HEK293 (cell line): ENCODE measurements at regions not wholly inside any gene's neighbourhood (a gene's known extent, or its start where the extent isn't known, plus 50 kb on each side); places are given as distances from the start of the nearest gene placed in this dataset.

Experiments
- CTCF ChIA-PET: fragments of 350-600 bp; formaldehyde crosslinking; extraction: SDS; loops from one replicate; lab custom pipeline; 2021; ENCODE audit warnings: antibody characterized with exemption; lab: Yijun Ruan, JAX
- POLR2A ChIA-PET: fragments of 300-600 bp; formaldehyde crosslinking; extraction: SDS; loops from one replicate; lab custom pipeline; 2020; ENCODE audit warnings: antibody characterized with exemption, inconsistent platforms; lab: Yijun Ruan, JAX
- H3K27ac ChIP-seq: fragments of 200-500 bp; sonication (Bioruptor generic); 2 replicates; pipeline ENCODE4 v1.5.1; 2014; ENCODE audit warnings: low read depth, low read length, control low read depth, inconsistent platforms; ENCODE audit errors: extremely low read depth
- H3K36me3 ChIP-seq, 2 experiments: fragments of 200-500 bp in 1 of 2; sonication (Bioruptor generic) in 1 of 2; 1 replicate in 1 of 2; 2 replicates in 1 of 2; pipeline ENCODE4 v1.5.1; 2014 to 2017; ENCODE audit warnings: inconsistent platforms in 2 of 2, low read length in 2 of 2; ENCODE audit not compliant: control insufficient read depth in 2 of 2, insufficient read depth in 1 of 2
- H3K4me1 ChIP-seq: fragments of 200-500 bp; sonication (Bioruptor generic); 2 replicates; pipeline ENCODE4 v1.5.1; 2014; ENCODE audit warnings: mild to moderate bottlenecking, low read length, inconsistent platforms; ENCODE audit not compliant: control insufficient read depth, insufficient read depth
- H3K4me3 ChIP-seq: 2 replicates; pipeline ENCODE4 v1.5.1; 2011; ENCODE audit warnings: low read depth, mild to moderate bottlenecking, control low read depth, low read length, moderate library complexity
- H3K9me3 ChIP-seq: fragments of 200-500 bp; sonication (Bioruptor generic); 2 replicates; pipeline ENCODE4 v1.5.1; 2014; ENCODE audit warnings: low read depth, low read length, inconsistent platforms; ENCODE audit not compliant: control insufficient read depth, insufficient read depth
- GFI1B ChIP-seq: fragments of 450-650 bp; formaldehyde crosslinking; IDR thresholded peaks from 2 replicates; pipeline ENCODE4 v1.5.1; 2016; ENCODE audit warnings: missing biosample characterization, missing genetic modification characterization
- GLIS1 ChIP-seq: fragments of 450-650 bp; formaldehyde crosslinking; IDR thresholded peaks from 2 replicates; pipeline ENCODE4 v1.5.1; 2016; ENCODE audit warnings: missing biosample characterization, missing genetic modification characterization
- HIC1 ChIP-seq: fragments of 450-650 bp; formaldehyde crosslinking; IDR thresholded peaks from 2 replicates; pipeline ENCODE4 v1.5.1; 2016; ENCODE audit warnings: missing biosample characterization, missing genetic modification characterization
- HOXA7 ChIP-seq: sonication (generic); formaldehyde crosslinking; IDR thresholded peaks from 2 replicates; pipeline ENCODE4 v1.8.1; 2022; ENCODE audit warnings: missing genetic modification reagents, borderline replicate concordance
- HOXD13 ChIP-seq: sonication (generic); formaldehyde crosslinking; IDR thresholded peaks from 2 replicates; pipeline ENCODE4 v1.8.0; 2022; ENCODE audit warnings: missing genetic modification reagents, borderline replicate concordance
- PRDM1 ChIP-seq: fragments of 450-650 bp; formaldehyde crosslinking; IDR thresholded peaks from 2 replicates; pipeline ENCODE4; 2016; ENCODE audit warnings: missing biosample characterization, missing genetic modification characterization
- PRDM10 ChIP-seq: fragments of 450-650 bp; formaldehyde crosslinking; IDR thresholded peaks from 2 replicates; pipeline ENCODE4 v1.5.1; 2016; ENCODE audit warnings: missing biosample characterization, missing genetic modification characterization
- SETDB1 ChIP-seq: IDR thresholded peaks from one replicate; pipeline ENCODE4 v1.6.1; 2017; ENCODE audit warnings: mild to moderate bottlenecking, low read length, moderate library complexity, mixed read lengths; ENCODE audit not compliant: insufficient read length
- SP3 ChIP-seq: fragments of 450-650 bp; formaldehyde crosslinking; IDR thresholded peaks from 2 replicates; pipeline ENCODE4 v1.5.1; 2016; ENCODE audit warnings: missing biosample characterization, missing genetic modification characterization
- ZFP41 ChIP-seq: fragments of 450-650 bp; formaldehyde crosslinking; IDR thresholded peaks from 2 replicates; pipeline ENCODE4 v1.5.1; 2016; ENCODE audit warnings: missing biosample characterization, missing genetic modification characterization, borderline replicate concordance
- ZNF133 ChIP-seq: fragments of 450-650 bp; formaldehyde crosslinking; IDR thresholded peaks from 2 replicates; pipeline ENCODE4 v1.5.1; 2016; ENCODE audit warnings: missing biosample characterization, missing genetic modification characterization
- ZNF155 ChIP-seq: fragments of 450-650 bp; formaldehyde crosslinking; IDR thresholded peaks from 2 replicates; pipeline ENCODE4 v1.5.1; 2016; ENCODE audit warnings: missing biosample characterization, missing genetic modification characterization
- ZNF202 ChIP-seq: fragments of 450-650 bp; formaldehyde crosslinking; IDR thresholded peaks from 2 replicates; pipeline ENCODE4 v1.5.1; 2016; ENCODE audit warnings: missing biosample characterization, missing genetic modification characterization, borderline replicate concordance
- ZNF23 ChIP-seq: fragments of 450-650 bp; formaldehyde crosslinking; IDR thresholded peaks from 2 replicates; pipeline ENCODE4 v1.5.1; 2016; ENCODE audit warnings: missing biosample characterization, missing genetic modification characterization, borderline replicate concordance
- ZNF239 ChIP-seq: fragments of 450-650 bp; formaldehyde crosslinking; IDR thresholded peaks from 2 replicates; pipeline ENCODE4 v1.5.1; 2016; ENCODE audit warnings: missing biosample characterization, missing genetic modification characterization
- ZNF248 ChIP-seq: fragments of 450-650 bp; formaldehyde crosslinking; IDR thresholded peaks from 2 replicates; pipeline ENCODE4 v1.5.1; 2017; ENCODE audit warnings: missing biosample characterization, missing genetic modification characterization
- ZNF274 ChIP-seq, 2 experiments: fragments of 200-500 bp in 1 of 2; fragments of 450-650 bp in 1 of 2; sonication (Bioruptor generic) in 1 of 2; formaldehyde crosslinking in 1 of 2; IDR thresholded peaks; 2 replicates each; pipeline versions ENCODE4 v1.5.1 to v1.6.1; 2014 to 2016; ENCODE audit warnings: borderline replicate concordance in 1 of 2, inconsistent platforms in 1 of 2, low read length in 1 of 2, missing biosample characterization in 1 of 2, missing genetic modification characterization in 1 of 2
- ZNF292 ChIP-seq: fragments of 450-650 bp; formaldehyde crosslinking; IDR thresholded peaks from 2 replicates; pipeline ENCODE4 v1.5.1; 2016; ENCODE audit warnings: low read depth, missing biosample characterization, missing genetic modification characterization, borderline replicate concordance
- ZNF394 ChIP-seq: fragments of 450-650 bp; formaldehyde crosslinking; IDR thresholded peaks from 2 replicates; pipeline ENCODE4 v1.5.1; 2016; ENCODE audit warnings: missing biosample characterization, missing genetic modification characterization, mild to moderate bottlenecking, moderate library complexity, borderline replicate concordance
- ZNF544 ChIP-seq: fragments of 450-650 bp; formaldehyde crosslinking; IDR thresholded peaks from 2 replicates; pipeline ENCODE4 v1.5.0; 2017; ENCODE audit warnings: missing biosample characterization, missing genetic modification characterization
- ZNF747 ChIP-seq: fragments of 450-650 bp; formaldehyde crosslinking; IDR thresholded peaks from 2 replicates; pipeline ENCODE4 v1.5.1; 2016; ENCODE audit warnings: missing biosample characterization, missing genetic modification characterization
- ZNF785 ChIP-seq: fragments of 450-650 bp; formaldehyde crosslinking; IDR thresholded peaks from 2 replicates; pipeline ENCODE4 v1.5.1; 2016; ENCODE audit warnings: missing biosample characterization, missing genetic modification characterization
- ZNF830 ChIP-seq: fragments of 450-650 bp; IDR thresholded peaks from 2 replicates; pipeline ENCODE4 v1.5.0; 2018; ENCODE audit warnings: missing biosample characterization, missing genetic modification characterization, low read depth, mild to moderate bottlenecking, moderate library complexity
- ZSCAN18 ChIP-seq: fragments of 450-650 bp; formaldehyde crosslinking; IDR thresholded peaks from 2 replicates; pipeline ENCODE4 v1.5.1; 2016; ENCODE audit warnings: missing biosample characterization, missing genetic modification characterization
- ZSCAN30 ChIP-seq: fragments of 450-650 bp; IDR thresholded peaks from 2 replicates; pipeline ENCODE4 v1.5.1; 2018; ENCODE audit warnings: missing biosample characterization, mild to moderate bottlenecking, missing genetic modification characterization, moderate library complexity
- ZSCAN5A ChIP-seq: fragments of 450-650 bp; formaldehyde crosslinking; IDR thresholded peaks from 2 replicates; pipeline ENCODE4 v1.5.1; 2016; ENCODE audit warnings: missing biosample characterization, missing genetic modification characterization

GRCh38 chr4:45663003-45663402 is 460.9 kb downstream of the GABRG1 start:
- no peaks in the 10 kb centered on the region for H3K9me3 ChIP-seq
- TF ChIP-seq ZNF239 (tag by site-specific recombination) (no peak), ZSCAN18 (tag by site-specific recombination) (no peak), ZSCAN30 (no peak), PRDM1 (no peak), ZFP41 (no peak), ZNF133 (no peak), ZNF155 (tag by site-specific recombination) (no peak)
- ChIA-PET POLR2A (no interaction called here), CTCF (interaction anchor here (0.7 kb wide), 1 partner anchor 281 kb away, joined by 3 read pairs; no protein-coding TSS in a partner anchor)
- H3K36me3 ChIP-seq: no peaks in the 10 kb centered on the region
- no peak overlapping the region for H3K4me3 ChIP-seq
- H3K4me1 ChIP-seq: no peaks in the 10 kb centered on the region
- H3K27ac ChIP-seq: no peak overlapping the region

GRCh38 chr4:45661893-45662292 is 462.0 kb downstream of the GABRG1 start:
- H3K9me3 ChIP-seq: no peaks in the 10 kb centered on the region
- POLR2A ChIA-PET: no interaction called here
- no peak overlapping the region for H3K27ac ChIP-seq
- no peaks in the 10 kb centered on the region for H3K36me3 ChIP-seq
- no peak overlapping the region for H3K4me3 ChIP-seq
- CTCF ChIA-PET: no interaction called here
- H3K4me1 ChIP-seq: no peaks in the 10 kb centered on the region
- TF ChIP-seq SP3 (tag by site-specific recombination): no peak
- no peak for TF ChIP-seq SETDB1
- TF ChIP-seq HOXA7: no peak
- TF ChIP-seq ZNF830 (tag by site-specific recombination): no peak
- no peak for TF ChIP-seq ZNF202
- TF ChIP-seq ZSCAN5A (tag by site-specific recombination): no peak

- CTCF ChIA-PET: no interaction called here
- H3K36me3 ChIP-seq: no peaks in the 10 kb centered on the region
- no peaks in the 10 kb centered on the region for H3K4me1 ChIP-seq
- no peak overlapping the region for H3K4me3 ChIP-seq
- no peak overlapping the region for H3K27ac ChIP-seq
- no peaks in the 10 kb centered on the region for H3K9me3 ChIP-seq
- POLR2A ChIA-PET: no interaction called here
- TF ChIP-seq ZNF292 (tag by site-specific recombination) (no peak), GFI1B (tag by site-specific recombination) (no peak), ZNF248 (tag by site-specific recombination) (no peak), ZNF544 (no peak), ZNF394 (tag by site-specific recombination) (no peak), GLIS1 (tag by site-specific recombination) (no peak), HOXD13 (no peak), ZNF747 (tag by site-specific recombination) (no peak), PRDM10 (tag by site-specific recombination) (no peak), ZNF23 (tag by site-specific recombination) (no peak), ZNF785 (tag by site-specific recombination) (no peak), ZNF274 (IDR thresholded peaks at IDR 0.05; ENCODE audit: low read length) (no peak), ZNF274 (tag by site-specific recombination; IDR thresholded peaks at IDR 0.05; ENCODE audit: borderline replicate concordance) (no peak), HIC1 (tag by site-specific recombination) (no peak)
Measured at GRCh38 chr4:45650545-45650944, 473.3 kb downstream of the GABRG1 start.
